HL-60 (cell line): ENCODE measurements at regions not wholly inside any gene's neighbourhood (a gene's known extent, or its start where the extent isn't known, plus 50 kb on each side); places are given as distances from the start of the nearest gene placed in this dataset.

Experiments
- CTCF ChIP-seq: IDR thresholded peaks from one replicate; pipeline ENCODE4 v1.5.1; 2011; ENCODE audit warnings: low read length, control low read depth, inconsistent platforms; ENCODE audit not compliant: insufficient read depth
- POLR2AphosphoS5 ChIP-seq: IDR thresholded peaks from 2 replicates; pipeline ENCODE4 v1.6.1; 2012; ENCODE audit warnings: low read depth
- REST ChIP-seq: IDR thresholded peaks from 2 replicates; pipeline ENCODE4 v1.6.1; 2012; ENCODE audit warnings: low read depth; ENCODE audit not compliant: insufficient replicate concordance

DNA sequence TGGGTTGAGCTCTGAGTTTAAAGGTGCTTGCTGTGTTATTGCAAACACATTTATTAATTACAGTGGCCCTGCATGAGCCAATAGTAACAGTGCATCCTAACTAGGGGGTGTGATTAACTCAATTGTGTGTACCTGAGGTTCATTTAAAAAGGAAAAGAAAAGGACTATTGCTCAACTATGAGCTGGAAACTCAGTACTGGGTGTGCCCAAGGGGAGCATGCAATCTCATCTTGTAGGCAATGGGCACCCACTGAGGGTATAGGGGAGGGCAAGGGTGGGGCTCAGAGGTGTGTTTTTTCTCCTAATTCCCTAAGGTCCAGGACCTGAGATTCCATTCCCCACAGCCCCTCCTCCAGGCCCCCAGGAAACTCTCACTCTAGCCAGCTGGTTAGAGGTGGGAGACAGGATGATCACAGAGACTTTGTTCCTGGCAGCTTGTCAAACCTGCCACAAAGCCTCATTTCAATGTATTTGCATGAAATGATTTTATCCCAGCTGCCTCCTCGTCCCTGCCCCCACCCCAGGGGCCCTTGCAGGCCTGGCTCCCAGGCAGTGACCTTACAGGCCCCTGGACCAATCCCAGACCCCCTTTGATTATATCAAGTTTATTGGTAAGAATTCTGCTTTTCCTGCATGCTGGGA is 220.7 kb downstream of the TBC1D2B start:
- TF ChIP-seq REST (no peak), CTCF (no peak), POLR2AphosphoS5 (no peak)
